ENCODE measurements at regions not wholly inside any gene's neighbourhood (a gene's known extent, or its start where the extent isn't known, plus 50 kb on each side); places are given as distances from the start of the nearest gene placed in this dataset.
"Not testable (repeated sequence)": the region's sequence is repeated elsewhere in the genome, so short reads cannot be mapped to it uniquely, and the experiment has no call there.

DNA sequence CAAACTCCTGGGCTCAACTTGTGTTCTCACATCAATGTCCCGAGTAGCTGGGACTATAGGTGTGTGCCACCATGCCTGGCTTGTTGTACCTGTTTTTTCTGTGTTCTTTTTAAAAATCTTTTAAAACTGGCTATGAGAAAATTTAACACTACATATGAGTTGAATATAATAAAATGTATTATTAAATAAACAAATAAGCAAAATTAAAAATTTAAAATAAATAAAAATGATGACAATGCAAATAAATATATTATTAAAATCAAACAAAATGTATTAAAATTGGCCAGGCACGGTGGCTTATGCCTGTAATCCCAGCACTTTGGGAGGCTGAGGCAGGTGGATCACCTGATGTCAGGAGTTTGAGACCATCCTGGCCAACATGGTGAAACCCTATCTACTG is 162.4 kb downstream of the ZFP64 start:
- TF ChIP-seq, protein P1, sequence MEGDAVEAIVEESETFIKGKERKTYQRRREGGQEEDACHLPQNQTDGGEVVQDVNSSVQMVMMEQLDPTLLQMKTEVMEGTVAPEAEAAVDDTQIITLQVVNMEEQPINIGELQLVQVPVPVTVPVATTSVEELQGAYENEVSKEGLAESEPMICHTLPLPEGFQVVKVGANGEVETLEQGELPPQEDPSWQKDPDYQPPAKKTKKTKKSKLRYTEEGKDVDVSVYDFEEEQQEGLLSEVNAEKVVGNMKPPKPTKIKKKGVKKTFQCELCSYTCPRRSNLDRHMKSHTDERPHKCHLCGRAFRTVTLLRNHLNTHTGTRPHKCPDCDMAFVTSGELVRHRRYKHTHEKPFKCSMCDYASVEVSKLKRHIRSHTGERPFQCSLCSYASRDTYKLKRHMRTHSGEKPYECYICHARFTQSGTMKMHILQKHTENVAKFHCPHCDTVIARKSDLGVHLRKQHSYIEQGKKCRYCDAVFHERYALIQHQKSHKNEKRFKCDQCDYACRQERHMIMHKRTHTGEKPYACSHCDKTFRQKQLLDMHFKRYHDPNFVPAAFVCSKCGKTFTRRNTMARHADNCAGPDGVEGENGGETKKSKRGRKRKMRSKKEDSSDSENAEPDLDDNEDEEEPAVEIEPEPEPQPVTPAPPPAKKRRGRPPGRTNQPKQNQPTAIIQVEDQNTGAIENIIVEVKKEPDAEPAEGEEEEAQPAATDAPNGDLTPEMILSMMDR (IDR thresholded peaks at IDR 0.05), result not testable (repeated sequence)
- TF ChIP-seq ZFX (IDR thresholded peaks at IDR 0.05; ENCODE audit: borderline replicate concordance), result not testable (repeated sequence)

Data from 22Rv1 (cell line).